ENCODE measurements at regions not wholly inside any gene's neighbourhood (a gene's known extent, or its start where the extent isn't known, plus 50 kb on each side); places are given as distances from the start of the nearest gene placed in this dataset.

- TF ChIP-seq ETV6 (conservative IDR thresholded peaks at IDR 0.05 in 1 of 2, IDR thresholded peaks at IDR 0.05 in 1 of 2; ENCODE audit: borderline replicate concordance in 1 of 2, low read depth in 1 of 2) = no peak
- no peak for TF ChIP-seq NR2C1 (IDR thresholded peaks at IDR 0.05)
- TF ChIP-seq IKZF2 (IDR thresholded peaks at IDR 0.05) = peak in 1 of 2 experiments; percentile 37; a peak in 1 of 4 replicates
- TF ChIP-seq ZNF217 (IDR thresholded peaks at IDR 0.05) = no peak
- TF ChIP-seq ZBTB11 (CRISPR knock-in tag; IDR thresholded peaks at IDR 0.05) = no peak
- peak; percentile 43; the same call in 1 of the 2 replicates for TF ChIP-seq IKZF1 (conservative IDR thresholded peaks at IDR 0.05)
- TF ChIP-seq ZBED1 (IDR thresholded peaks at IDR 0.05; ENCODE audit: borderline replicate concordance) = no peak
- TF ChIP-seq RB1 (IDR thresholded peaks at IDR 0.05; ENCODE audit: borderline replicate concordance) = no peak
- TF ChIP-seq ZNF207 (IDR thresholded peaks at IDR 0.05; ENCODE audit: borderline replicate concordance) = no peak
- no peak for TF ChIP-seq IRF3 (IDR thresholded peaks at IDR 0.05)
These were observed 150.7 kb upstream of the TLE3 start (continued) for GRCh38 chr15:70248116-70249025.
